ENCODE measurements at regions not wholly inside any gene's neighbourhood (a gene's known extent, or its start where the extent isn't known, plus 50 kb on each side); places are given as distances from the start of the nearest gene placed in this dataset.

- TF ChIP-seq GATA2 (IDR thresholded peaks at IDR 0.05; ENCODE audit: low read depth, low read length) = no peak
- TF ChIP-seq GATA3 (IDR thresholded peaks at IDR 0.05; ENCODE audit: low read depth, low read length) = no peak
These were observed 108.1 kb downstream of the MAP3K21 start for GRCh38 chr1:233435622-233436021.

GRCh38 chr1:233439721-233440120 lies 112.2 kb downstream of the MAP3K21 start:
- no peak for TF ChIP-seq GATA2 (IDR thresholded peaks at IDR 0.05; ENCODE audit: low read depth, low read length)
- TF ChIP-seq GATA3 (IDR thresholded peaks at IDR 0.05; ENCODE audit: low read depth, low read length) = no peak

- TF ChIP-seq GATA3 (IDR thresholded peaks at IDR 0.05; ENCODE audit: low read depth, low read length) = no peak
- no peak for TF ChIP-seq GATA2 (IDR thresholded peaks at IDR 0.05; ENCODE audit: low read depth, low read length)
These were observed 113.5 kb downstream of the MAP3K21 start for GRCh38 chr1:233440951-233441401.

- no peak for TF ChIP-seq GATA2 (IDR thresholded peaks at IDR 0.05; ENCODE audit: low read depth, low read length)
- no peak for TF ChIP-seq GATA3 (IDR thresholded peaks at IDR 0.05; ENCODE audit: low read depth, low read length)
These were observed 114.7 kb downstream of the MAP3K21 start for GRCh38 chr1:233442026-233442780.

- no peak for TF ChIP-seq GATA2 (IDR thresholded peaks at IDR 0.05; ENCODE audit: low read depth, low read length)
These were observed 115.7 kb downstream of the MAP3K21 start for GRCh38 chr1:233443040-233443760.

GRCh38 chr1:233444484-233444883 lies 117.0 kb downstream of the MAP3K21 start:
- TF ChIP-seq GATA3 (IDR thresholded peaks at IDR 0.05; ENCODE audit: low read depth, low read length) (no peak), GATA2 (IDR thresholded peaks at IDR 0.05; ENCODE audit: low read depth, low read length) (no peak)

GRCh38 chr1:233445737-233446136 lies 118.2 kb downstream of the MAP3K21 start:
- no peak for TF ChIP-seq GATA2 (IDR thresholded peaks at IDR 0.05; ENCODE audit: low read depth, low read length)
- TF ChIP-seq GATA3 (IDR thresholded peaks at IDR 0.05; ENCODE audit: low read depth, low read length) = no peak

- TF ChIP-seq GATA2 (IDR thresholded peaks at IDR 0.05; ENCODE audit: low read depth, low read length) (no peak), GATA3 (IDR thresholded peaks at IDR 0.05; ENCODE audit: low read depth, low read length) (no peak)
These were observed 119.4 kb downstream of the MAP3K21 start for GRCh38 chr1:233446935-233447334.

- peak; percentile 85 for TF ChIP-seq GATA2 (IDR thresholded peaks at IDR 0.05; ENCODE audit: low read depth, low read length)
- TF ChIP-seq GATA3 (IDR thresholded peaks at IDR 0.05; ENCODE audit: low read depth, low read length) = no peak
These were observed 120.7 kb downstream of the MAP3K21 start for GRCh38 chr1:233448109-233448689.

- TF ChIP-seq GATA2 (IDR thresholded peaks at IDR 0.05; ENCODE audit: low read depth, low read length) = no peak
- no peak for TF ChIP-seq GATA3 (IDR thresholded peaks at IDR 0.05; ENCODE audit: low read depth, low read length)
These were observed 125.2 kb downstream of the MAP3K21 start for GRCh38 chr1:233452724-233453123.

- TF ChIP-seq GATA2 (IDR thresholded peaks at IDR 0.05; ENCODE audit: low read depth, low read length) (no peak), GATA3 (IDR thresholded peaks at IDR 0.05; ENCODE audit: low read depth, low read length) (no peak)
These were observed 126.1 kb downstream of the MAP3K21 start for GRCh38 chr1:233453433-233454200.

GRCh38 chr1:233459470-233459945 lies 132.0 kb downstream of the MAP3K21 start:
- TF ChIP-seq GATA3 (IDR thresholded peaks at IDR 0.05; ENCODE audit: low read depth, low read length) = no peak
- no peak for TF ChIP-seq GATA2 (IDR thresholded peaks at IDR 0.05; ENCODE audit: low read depth, low read length)

- TF ChIP-seq GATA3 (IDR thresholded peaks at IDR 0.05; ENCODE audit: low read depth, low read length) = no peak
- TF ChIP-seq GATA2 (IDR thresholded peaks at IDR 0.05; ENCODE audit: low read depth, low read length) = no peak
These were observed 132.4 kb downstream of the MAP3K21 start for GRCh38 chr1:233459968-233460367.

- TF ChIP-seq GATA3 (IDR thresholded peaks at IDR 0.05; ENCODE audit: low read depth, low read length) (no peak), GATA2 (IDR thresholded peaks at IDR 0.05; ENCODE audit: low read depth, low read length) (no peak)
These were observed 133.2 kb downstream of the MAP3K21 start for GRCh38 chr1:233460692-233461091.
